Sigmoid colon (tissue), 6 donors: ENCODE measurements at regions not wholly inside any gene's neighbourhood (a gene's known extent, or its start where the extent isn't known, plus 50 kb on each side); places are given as distances from the start of the nearest gene placed in this dataset.

Experiments
- DNase-seq: peaks from one replicate; pipeline ENCODE4 v3.0.0-alpha.2; 2019
- H3K27ac ChIP-seq, 4 donors: fragments of 200-600 bp; sonication (generic); one replicate each; pipeline ENCODE4 v1.5.1; 2016 to 2019; ENCODE audit warnings: mild to moderate bottlenecking in 1 of 4
- H3K27me3 ChIP-seq, 3 donors: fragments of 200-600 bp; sonication (generic); one replicate each; pipeline ENCODE4 v1.5.1; 2019; ENCODE audit warnings: mild to moderate bottlenecking in 1 of 3
- H3K36me3 ChIP-seq, 4 donors: fragments of 200-600 bp; sonication (generic); one replicate each; pipeline ENCODE4 v1.5.1; 2016 to 2019
- H3K4me1 ChIP-seq, 4 donors: fragments of 200-600 bp; sonication (generic); one replicate each; pipeline ENCODE4 v1.5.1; 2017 to 2019
- H3K4me3 ChIP-seq, 4 donors: fragments of 200-600 bp; sonication (generic); one replicate each; pipeline ENCODE4 v1.5.1; 2017 to 2019; ENCODE audit warnings: mild to moderate bottlenecking in 2 of 4, moderate library complexity in 1 of 4
- H3K9me3 ChIP-seq, 4 donors: fragments of 200-600 bp in 3 of 4; sonication (generic) in 3 of 4; one replicate each; pipeline versions ENCODE4 v1.5.1 to v1.6.1; 2013 to 2019
- CTCF ChIP-seq, 4 experiments: fragments of 450-650 bp in 3 of 4; fragments of 200-600 bp in 1 of 4; IDR thresholded peaks; one replicate each; pipeline ENCODE4 v1.5.1; 2016 to 2019; ENCODE audit warnings: antibody characterized with exemption in 4 of 4, mild to moderate bottlenecking in 3 of 4, moderate library complexity in 2 of 4
- EP300 ChIP-seq, 4 donors: sonication (generic); formaldehyde crosslinking; IDR thresholded peaks; one replicate each; pipeline ENCODE4 v1.6.1; 2017; ENCODE audit warnings: antibody characterized with exemption in 4 of 4
- POLR2A ChIP-seq, 2 donors: fragments of 450-650 bp; IDR thresholded peaks; one replicate each; pipeline ENCODE4 v1.6.1; 2016; ENCODE audit warnings: antibody characterized with exemption in 2 of 2, mild to moderate bottlenecking in 2 of 2, moderate library complexity in 2 of 2
- POLR2AphosphoS5 ChIP-seq, 4 donors: sonication (generic); formaldehyde crosslinking; IDR thresholded peaks; one replicate each; pipeline ENCODE4 v1.6.1; 2017; ENCODE audit warnings: antibody characterized with exemption in 4 of 4
- WGBS, 2 donors: extraction: QIAGEN DNeasy Blood & Tissue Kit; methylation state at CpG; one replicate each; pipeline ENCODE4 v1.1.7; 2013; 5-methylcytosine and 5-hydroxymethylcytosine counted together
- intact Hi-C: fragments of 100-400 bp; cut with DNase I; formaldehyde crosslinking; loops from one replicate; pipeline ENCODE4 v1.15.1; 2023
- donor health status: healthy with polysubstance abuse.
- donor health status: healthy.

DNA sequence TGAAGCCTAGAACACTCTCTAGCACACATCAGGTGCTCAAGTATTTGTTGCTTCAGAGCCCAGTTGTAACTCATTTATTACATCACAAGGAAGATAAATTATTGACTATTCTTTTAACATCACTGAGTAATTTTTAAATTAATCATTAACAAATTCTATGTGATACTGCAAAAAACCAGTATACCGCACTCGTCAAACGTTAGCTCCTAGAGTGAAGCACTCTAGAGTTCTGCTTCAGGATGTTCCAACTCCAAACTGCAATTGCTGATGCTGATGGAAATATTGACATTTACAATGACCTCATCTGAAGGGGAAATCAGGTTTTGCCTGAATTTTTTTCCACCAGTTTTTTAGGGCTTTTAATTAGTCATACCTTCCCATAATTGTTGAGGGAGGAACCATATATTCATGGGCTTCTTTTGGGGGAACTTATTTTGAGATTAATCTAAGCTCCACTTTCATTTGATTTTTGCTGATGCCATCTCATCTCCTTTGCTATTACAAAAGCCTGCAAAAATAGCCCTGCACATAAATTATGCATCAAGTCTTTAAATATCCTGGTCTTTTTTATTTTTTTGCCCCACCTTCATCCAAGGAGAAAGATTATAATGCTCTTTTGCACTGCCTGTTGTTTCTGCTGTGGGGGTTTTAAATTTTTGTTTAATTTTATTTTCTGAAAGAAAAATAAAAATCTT is 123.0 kb upstream of the STAC start:
- no peak overlapping the region for H3K4me3 ChIP-seq
- no peaks in the 10 kb centered on the region for H3K36me3 ChIP-seq
- H3K4me1 ChIP-seq = no peaks in the 10 kb centered on the region
- H3K9me3 ChIP-seq = peaks cover 0 to 2% (median 0%) of the 10 kb centered on the region in 4 donors
- H3K27ac ChIP-seq = no peak overlapping the region
- intact Hi-C loops = no loop called here
- DNase-seq = no peak
- WGBS, 2 donors = 90 to 98% methylated on average over 3 of the region's 3 CpGs
- H3K27me3 ChIP-seq = no peaks in the 10 kb centered on the region
- TF ChIP-seq CTCF (IDR thresholded peaks at IDR 0.05) (no peak), EP300 (IDR thresholded peaks at IDR 0.05) (no peak), POLR2AphosphoS5 (IDR thresholded peaks at IDR 0.05) (no peak), POLR2A (IDR thresholded peaks at IDR 0.05) (no peak)

DNA sequence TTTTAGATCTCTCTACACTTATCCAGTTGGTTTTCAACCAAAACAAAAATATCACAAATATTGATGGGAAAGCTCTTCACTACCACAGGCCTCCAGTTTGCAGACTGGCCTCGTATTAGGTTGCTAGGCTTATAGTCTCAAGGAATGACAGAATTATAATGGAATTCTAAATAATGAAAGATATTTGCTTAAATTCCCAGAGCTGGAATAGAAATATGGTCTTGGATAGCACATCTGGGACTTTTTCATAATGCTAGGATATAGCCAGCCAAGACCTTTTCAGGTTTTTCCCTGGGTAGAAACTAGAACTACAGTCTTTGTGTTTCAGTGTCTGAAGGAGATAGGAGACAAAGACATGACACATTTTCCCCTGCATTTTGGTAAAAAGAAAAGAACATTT is 121.9 kb upstream of the STAC start:
- H3K36me3 ChIP-seq = no peaks in the 10 kb centered on the region
- 84 to 85% methylated on average over 1 of the region's 1 CpG for WGBS, 2 donors
- H3K4me3 ChIP-seq = no peak overlapping the region
- DNase-seq = no peak
- no peaks in the 10 kb centered on the region for H3K27me3 ChIP-seq
- intact Hi-C loops = no loop called here
- TF ChIP-seq POLR2A (IDR thresholded peaks at IDR 0.05) (no peak), EP300 (IDR thresholded peaks at IDR 0.05) (no peak), CTCF (IDR thresholded peaks at IDR 0.05) (no peak), POLR2AphosphoS5 (IDR thresholded peaks at IDR 0.05) (no peak)
- H3K27ac ChIP-seq = no peak overlapping the region
- peaks cover 0 to 2% (median 0%) of the 10 kb centered on the region in 4 donors for H3K9me3 ChIP-seq
- no peaks in the 10 kb centered on the region for H3K4me1 ChIP-seq

DNA sequence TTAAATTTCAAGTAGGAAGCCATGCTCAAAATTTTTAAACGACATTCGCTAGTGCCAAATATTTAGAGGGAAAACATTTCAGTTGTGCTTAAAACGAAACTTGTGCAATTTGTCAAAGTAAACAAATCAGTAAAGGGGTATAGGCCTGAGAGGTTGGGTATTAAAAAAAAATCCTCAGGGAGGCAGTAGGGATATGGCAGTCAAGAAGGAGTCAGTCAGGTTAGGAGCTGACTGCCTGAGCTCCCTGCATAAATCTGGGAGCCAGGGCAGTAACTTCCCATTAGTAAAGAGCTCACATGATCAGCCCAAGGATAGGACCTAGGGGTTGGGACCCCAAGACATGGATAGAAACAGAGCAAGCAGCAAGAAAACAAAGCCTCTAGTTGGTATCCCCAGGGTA is 120.7 kb upstream of the STAC start:
- TF ChIP-seq CTCF (IDR thresholded peaks at IDR 0.05) (no peak), POLR2A (IDR thresholded peaks at IDR 0.05) (no peak), POLR2AphosphoS5 (IDR thresholded peaks at IDR 0.05) (no peak), EP300 (IDR thresholded peaks at IDR 0.05) (no peak)
- Histone ChIP-seq H3K4me1 (no peaks in the 10 kb centered on the region), H3K27me3 (no peaks in the 10 kb centered on the region), H3K36me3 (no peaks in the 10 kb centered on the region), H3K4me3 (no peak overlapping the region), H3K9me3 (peaks cover 0 to 2% (median 0%) of the 10 kb centered on the region in 4 donors), H3K27ac (no peak overlapping the region)
- DNase-seq = no peak
- 68 to 73% methylated on average over 3 of the region's 3 CpGs for WGBS, 2 donors
- intact Hi-C loops = no loop called here

- Histone ChIP-seq H3K27me3 (no peaks in the 10 kb centered on the region), H3K36me3 (no peaks in the 10 kb centered on the region), H3K4me3 (no peak overlapping the region), H3K9me3 (no peaks in the 10 kb centered on the region), H3K27ac (no peak overlapping the region), H3K4me1 (no peaks in the 10 kb centered on the region)
- no peak for DNase-seq
- TF ChIP-seq CTCF (IDR thresholded peaks at IDR 0.05) = no peak
- TF ChIP-seq POLR2A (IDR thresholded peaks at IDR 0.05) = no peak
- TF ChIP-seq POLR2AphosphoS5 (IDR thresholded peaks at IDR 0.05) = no peak
- no peak for TF ChIP-seq EP300 (IDR thresholded peaks at IDR 0.05)
- intact Hi-C loops = no loop called here
- 67 to 77% methylated on average over 2 of the region's 2 CpGs for WGBS, 2 donors
These were observed 111.0 kb upstream of the STAC start for GRCh38 chr3:36269274-36269673.

DNA sequence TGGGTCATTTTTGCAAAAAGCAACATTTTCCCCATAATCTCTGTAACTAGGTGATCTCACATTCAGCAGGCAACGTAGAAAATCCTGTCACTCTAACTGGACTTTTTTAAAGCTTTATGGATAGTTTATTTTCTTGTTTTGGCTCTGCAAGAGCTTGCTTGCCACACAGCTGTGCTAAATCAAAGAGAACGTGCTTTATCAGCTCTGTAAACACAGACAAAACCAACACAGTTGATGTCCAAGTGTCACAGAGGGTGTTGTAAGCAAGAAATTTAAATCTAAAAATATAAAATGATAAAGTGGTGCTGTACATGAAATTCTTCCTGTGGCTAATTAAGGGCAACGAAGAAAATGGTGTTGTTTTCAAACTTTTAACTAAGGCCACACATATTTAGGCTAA is 97.5 kb upstream of the STAC start:
- no peak overlapping the region for H3K27ac ChIP-seq
- H3K9me3 ChIP-seq = peaks cover 0 to 2% (median 0%) of the 10 kb centered on the region in 4 donors
- no peaks in the 10 kb centered on the region for H3K27me3 ChIP-seq
- intact Hi-C loops = no loop called here
- no peak for DNase-seq
- H3K4me3 ChIP-seq = no peak overlapping the region
- WGBS, 2 donors = 14 to 48% methylated on average over 3 of the region's 3 CpGs
- no peak for TF ChIP-seq POLR2AphosphoS5 (IDR thresholded peaks at IDR 0.05)
- no peak for TF ChIP-seq POLR2A (IDR thresholded peaks at IDR 0.05)
- TF ChIP-seq CTCF (IDR thresholded peaks at IDR 0.05) = no peak
- no peak for TF ChIP-seq EP300 (IDR thresholded peaks at IDR 0.05)
- no peaks in the 10 kb centered on the region for H3K4me1 ChIP-seq
- H3K36me3 ChIP-seq = no peaks in the 10 kb centered on the region
